ENCODE measurements at regions not wholly inside any gene's neighbourhood (a gene's known extent, or its start where the extent isn't known, plus 50 kb on each side); places are given as distances from the start of the nearest gene placed in this dataset.
A peak's percentile ranks its signal among the peaks of the same experiment; 100 is the strongest.

DNA sequence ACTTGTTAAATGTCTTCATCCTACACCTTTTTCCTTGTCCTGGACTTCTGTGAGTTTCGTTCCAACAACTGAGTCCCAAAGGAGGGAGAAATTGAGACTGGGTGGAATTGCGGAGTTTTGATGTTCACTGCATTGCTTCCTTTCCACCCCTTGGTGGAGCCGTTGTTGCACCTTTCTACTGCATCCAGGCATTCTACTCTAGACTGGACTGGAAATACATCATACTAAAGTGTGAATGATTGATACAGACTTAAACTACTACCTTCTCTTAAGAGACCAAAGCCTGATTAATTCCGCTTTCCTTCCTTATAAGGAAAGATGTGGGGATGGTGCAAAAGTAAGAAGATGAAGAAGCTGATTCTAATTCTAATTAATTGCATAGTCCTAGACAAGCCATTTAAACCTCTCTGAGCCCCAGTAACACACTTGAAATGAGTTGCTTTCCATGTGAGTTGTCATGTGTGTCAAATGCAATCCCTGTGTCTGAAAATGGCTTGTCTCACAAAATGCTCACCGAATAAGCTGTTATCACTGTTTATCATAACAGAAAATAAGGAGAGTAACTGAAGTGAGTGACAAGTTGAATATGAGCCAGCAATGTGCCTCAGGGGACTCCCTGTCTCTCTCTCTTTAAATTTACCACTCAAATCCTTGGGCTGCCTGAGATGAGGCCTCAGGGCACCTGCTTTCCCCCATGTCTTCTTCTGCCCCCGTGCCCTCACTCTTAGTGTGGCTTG, 338.3 kb upstream of the CHD6 start:
- TF ChIP-seq, protein P1, sequence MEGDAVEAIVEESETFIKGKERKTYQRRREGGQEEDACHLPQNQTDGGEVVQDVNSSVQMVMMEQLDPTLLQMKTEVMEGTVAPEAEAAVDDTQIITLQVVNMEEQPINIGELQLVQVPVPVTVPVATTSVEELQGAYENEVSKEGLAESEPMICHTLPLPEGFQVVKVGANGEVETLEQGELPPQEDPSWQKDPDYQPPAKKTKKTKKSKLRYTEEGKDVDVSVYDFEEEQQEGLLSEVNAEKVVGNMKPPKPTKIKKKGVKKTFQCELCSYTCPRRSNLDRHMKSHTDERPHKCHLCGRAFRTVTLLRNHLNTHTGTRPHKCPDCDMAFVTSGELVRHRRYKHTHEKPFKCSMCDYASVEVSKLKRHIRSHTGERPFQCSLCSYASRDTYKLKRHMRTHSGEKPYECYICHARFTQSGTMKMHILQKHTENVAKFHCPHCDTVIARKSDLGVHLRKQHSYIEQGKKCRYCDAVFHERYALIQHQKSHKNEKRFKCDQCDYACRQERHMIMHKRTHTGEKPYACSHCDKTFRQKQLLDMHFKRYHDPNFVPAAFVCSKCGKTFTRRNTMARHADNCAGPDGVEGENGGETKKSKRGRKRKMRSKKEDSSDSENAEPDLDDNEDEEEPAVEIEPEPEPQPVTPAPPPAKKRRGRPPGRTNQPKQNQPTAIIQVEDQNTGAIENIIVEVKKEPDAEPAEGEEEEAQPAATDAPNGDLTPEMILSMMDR (conservative IDR thresholded peaks at IDR 0.05; ENCODE audit: low read depth, low read length) = peak; percentile 69
- no peak for TF ChIP-seq EZH2 (IDR thresholded peaks at IDR 0.05; ENCODE audit: borderline replicate concordance, low read depth, low read length, poor library complexity, severe bottlenecking)
